HepG2 (cell line): ENCODE measurements at regions not wholly inside any gene's neighbourhood (a gene's known extent, or its start where the extent isn't known, plus 50 kb on each side); places are given as distances from the start of the nearest gene placed in this dataset.

Source experiments
- BRCA1 ChIP-seq: sonication (generic); formaldehyde crosslinking; IDR thresholded peaks from 2 replicates; pipeline ENCODE4 v1.4.0; 2020; ENCODE audit warnings: missing genetic modification reagents
- BRD4 ChIP-seq: sonication (generic); formaldehyde crosslinking; IDR thresholded peaks from 2 replicates; pipeline ENCODE4 v1.4.0; 2020; ENCODE audit warnings: missing genetic modification reagents
- HINFP ChIP-seq: sonication (generic); formaldehyde crosslinking; IDR thresholded peaks from 2 replicates; pipeline ENCODE4 v1.4.0; 2020; ENCODE audit warnings: low read depth, mild to moderate bottlenecking, missing genetic modification reagents
- MAX ChIP-seq: IDR thresholded peaks from 2 replicates; pipeline ENCODE4 v1.6.1; 2012; ENCODE audit warnings: inconsistent platforms
- POLR2AphosphoS5 ChIP-seq: IDR thresholded peaks from 2 replicates; pipeline ENCODE4 v1.6.1; 2012; ENCODE audit warnings: low read depth, low read length
- TAF1 ChIP-seq: sonication (generic); formaldehyde crosslinking; IDR thresholded peaks from 2 replicates; pipeline ENCODE4 v1.4.0; 2020; ENCODE audit warnings: missing genetic modification reagents
- TARDBP ChIP-seq: sonication (generic); formaldehyde crosslinking; IDR thresholded peaks from 2 replicates; pipeline ENCODE4 v1.8.0; 2022; ENCODE audit warnings: mild to moderate bottlenecking, missing genetic modification reagents
- TCF7L2 ChIP-seq: IDR thresholded peaks from 2 replicates; pipeline ENCODE4 v1.6.1; 2011; ENCODE audit warnings: mild to moderate bottlenecking, low read depth, low read length, moderate library complexity
- ZFX ChIP-seq: sonication (generic); formaldehyde crosslinking; IDR thresholded peaks from 2 replicates; pipeline ENCODE4 v1.4.0; 2020; ENCODE audit warnings: mild to moderate bottlenecking, low read depth, missing genetic modification reagents, moderate library complexity
- ZNF639 ChIP-seq: conservative IDR thresholded peaks from 2 replicates; pipeline ENCODE4 v1.6.1; 2018; ENCODE audit warnings: missing genetic modification reagents
- TF ChIP-seq, protein P1 (sequence below): sonication (generic); formaldehyde crosslinking; IDR thresholded peaks from 2 replicates; pipeline ENCODE4 v1.4.0; 2020; ENCODE audit warnings: missing genetic modification reagents, borderline replicate concordance
- TF ChIP-seq, protein P2 (sequence below): sonication (generic); formaldehyde crosslinking; IDR thresholded peaks from 2 replicates; pipeline ENCODE4 v1.4.0; 2020; ENCODE audit warnings: missing genetic modification reagents
- TF ChIP-seq, protein P3 (sequence below): sonication (generic); formaldehyde crosslinking; IDR thresholded peaks from 2 replicates; pipeline ENCODE4 v1.8.1; 2023; ENCODE audit warnings: mild to moderate bottlenecking, missing genetic modification reagents, borderline replicate concordance
- TF ChIP-seq, protein P4 (sequence below): sonication (generic); formaldehyde crosslinking; IDR thresholded peaks from 2 replicates; pipeline ENCODE4 v1.5.0; 2020; ENCODE audit warnings: mild to moderate bottlenecking, missing genetic modification reagents, moderate library complexity

DNA sequence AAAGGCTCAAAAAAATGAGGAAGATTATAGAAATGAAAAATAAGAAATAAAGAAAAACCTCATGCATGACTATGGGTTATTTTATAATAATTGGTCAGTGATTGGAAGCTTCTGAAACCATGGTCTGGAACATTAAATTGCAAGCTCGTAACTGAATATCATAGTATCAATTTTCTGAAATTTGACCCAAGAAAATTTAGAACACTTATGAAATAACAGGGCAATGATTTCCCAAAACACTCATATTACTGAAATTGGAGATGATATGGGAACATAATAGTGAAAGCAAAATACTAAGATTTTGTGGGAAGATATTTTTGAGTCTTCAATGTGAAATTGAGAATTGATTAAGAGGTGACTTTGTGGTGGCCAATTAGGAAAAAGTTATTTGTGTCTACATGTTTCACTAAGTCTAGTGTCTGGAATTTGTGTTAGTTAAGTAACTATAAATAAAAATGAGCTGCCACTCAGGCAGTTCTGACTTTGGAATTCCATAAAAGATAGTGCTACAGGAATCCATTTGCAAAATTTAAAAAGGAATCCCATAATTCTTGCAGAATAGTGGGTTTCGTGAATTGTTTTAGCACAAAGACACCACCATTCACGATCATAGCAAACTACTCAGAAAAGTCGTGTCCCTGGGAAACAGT is 603.0 kb downstream of the LMO7 start:
- TF ChIP-seq MAX: no peak
- no peak for TF ChIP-seq TARDBP (CRISPR knock-in tag)
- TF ChIP-seq HINFP: no peak
- TF ChIP-seq, protein P1, sequence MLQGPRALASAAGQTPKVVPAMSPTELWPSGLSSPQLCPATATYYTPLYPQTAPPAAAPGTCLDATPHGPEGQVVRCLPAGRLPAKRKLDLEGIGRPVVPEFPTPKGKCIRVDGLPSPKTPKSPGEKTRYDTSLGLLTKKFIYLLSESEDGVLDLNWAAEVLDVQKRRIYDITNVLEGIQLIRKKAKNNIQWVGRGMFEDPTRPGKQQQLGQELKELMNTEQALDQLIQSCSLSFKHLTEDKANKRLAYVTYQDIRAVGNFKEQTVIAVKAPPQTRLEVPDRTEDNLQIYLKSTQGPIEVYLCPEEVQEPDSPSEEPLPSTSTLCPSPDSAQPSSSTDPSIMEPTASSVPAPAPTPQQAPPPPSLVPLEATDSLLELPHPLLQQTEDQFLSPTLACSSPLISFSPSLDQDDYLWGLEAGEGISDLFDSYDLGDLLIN (CRISPR knock-in tag): no peak
- no peak for TF ChIP-seq ZNF639 (CRISPR knock-in tag)
- TF ChIP-seq TAF1: no peak
- TF ChIP-seq, protein P2, sequence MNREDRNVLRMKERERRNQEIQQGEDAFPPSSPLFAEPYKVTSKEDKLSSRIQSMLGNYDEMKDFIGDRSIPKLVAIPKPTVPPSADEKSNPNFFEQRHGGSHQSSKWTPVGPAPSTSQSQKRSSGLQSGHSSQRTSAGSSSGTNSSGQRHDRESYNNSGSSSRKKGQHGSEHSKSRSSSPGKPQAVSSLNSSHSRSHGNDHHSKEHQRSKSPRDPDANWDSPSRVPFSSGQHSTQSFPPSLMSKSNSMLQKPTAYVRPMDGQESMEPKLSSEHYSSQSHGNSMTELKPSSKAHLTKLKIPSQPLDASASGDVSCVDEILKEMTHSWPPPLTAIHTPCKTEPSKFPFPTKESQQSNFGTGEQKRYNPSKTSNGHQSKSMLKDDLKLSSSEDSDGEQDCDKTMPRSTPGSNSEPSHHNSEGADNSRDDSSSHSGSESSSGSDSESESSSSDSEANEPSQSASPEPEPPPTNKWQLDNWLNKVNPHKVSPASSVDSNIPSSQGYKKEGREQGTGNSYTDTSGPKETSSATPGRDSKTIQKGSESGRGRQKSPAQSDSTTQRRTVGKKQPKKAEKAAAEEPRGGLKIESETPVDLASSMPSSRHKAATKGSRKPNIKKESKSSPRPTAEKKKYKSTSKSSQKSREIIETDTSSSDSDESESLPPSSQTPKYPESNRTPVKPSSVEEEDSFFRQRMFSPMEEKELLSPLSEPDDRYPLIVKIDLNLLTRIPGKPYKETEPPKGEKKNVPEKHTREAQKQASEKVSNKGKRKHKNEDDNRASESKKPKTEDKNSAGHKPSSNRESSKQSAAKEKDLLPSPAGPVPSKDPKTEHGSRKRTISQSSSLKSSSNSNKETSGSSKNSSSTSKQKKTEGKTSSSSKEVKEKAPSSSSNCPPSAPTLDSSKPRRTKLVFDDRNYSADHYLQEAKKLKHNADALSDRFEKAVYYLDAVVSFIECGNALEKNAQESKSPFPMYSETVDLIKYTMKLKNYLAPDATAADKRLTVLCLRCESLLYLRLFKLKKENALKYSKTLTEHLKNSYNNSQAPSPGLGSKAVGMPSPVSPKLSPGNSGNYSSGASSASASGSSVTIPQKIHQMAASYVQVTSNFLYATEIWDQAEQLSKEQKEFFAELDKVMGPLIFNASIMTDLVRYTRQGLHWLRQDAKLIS: no peak
- TF ChIP-seq, protein P3, sequence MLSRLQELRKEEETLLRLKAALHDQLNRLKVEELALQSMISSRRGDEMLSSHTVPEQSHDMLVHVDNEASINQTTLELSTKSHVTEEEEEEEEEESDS (CRISPR knock-in tag): no peak
- TF ChIP-seq, protein P4, sequence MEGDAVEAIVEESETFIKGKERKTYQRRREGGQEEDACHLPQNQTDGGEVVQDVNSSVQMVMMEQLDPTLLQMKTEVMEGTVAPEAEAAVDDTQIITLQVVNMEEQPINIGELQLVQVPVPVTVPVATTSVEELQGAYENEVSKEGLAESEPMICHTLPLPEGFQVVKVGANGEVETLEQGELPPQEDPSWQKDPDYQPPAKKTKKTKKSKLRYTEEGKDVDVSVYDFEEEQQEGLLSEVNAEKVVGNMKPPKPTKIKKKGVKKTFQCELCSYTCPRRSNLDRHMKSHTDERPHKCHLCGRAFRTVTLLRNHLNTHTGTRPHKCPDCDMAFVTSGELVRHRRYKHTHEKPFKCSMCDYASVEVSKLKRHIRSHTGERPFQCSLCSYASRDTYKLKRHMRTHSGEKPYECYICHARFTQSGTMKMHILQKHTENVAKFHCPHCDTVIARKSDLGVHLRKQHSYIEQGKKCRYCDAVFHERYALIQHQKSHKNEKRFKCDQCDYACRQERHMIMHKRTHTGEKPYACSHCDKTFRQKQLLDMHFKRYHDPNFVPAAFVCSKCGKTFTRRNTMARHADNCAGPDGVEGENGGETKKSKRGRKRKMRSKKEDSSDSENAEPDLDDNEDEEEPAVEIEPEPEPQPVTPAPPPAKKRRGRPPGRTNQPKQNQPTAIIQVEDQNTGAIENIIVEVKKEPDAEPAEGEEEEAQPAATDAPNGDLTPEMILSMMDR (CRISPR knock-in tag): no peak
- no peak for TF ChIP-seq BRD4 (CRISPR knock-in tag)
- no peak for TF ChIP-seq POLR2AphosphoS5
- no peak for TF ChIP-seq BRCA1 (CRISPR knock-in tag)
- TF ChIP-seq TCF7L2: no peak
- no peak for TF ChIP-seq ZFX (CRISPR knock-in tag)
